Fibroblast of skin of left biceps (primary cell): ENCODE measurements at regions not wholly inside any gene's neighbourhood (a gene's known extent, or its start where the extent isn't known, plus 50 kb on each side); places are given as distances from the start of the nearest gene placed in this dataset.
"Not testable (repeated sequence)": the region's sequence is repeated elsewhere in the genome, so short reads cannot be mapped to it uniquely, and the experiment has no call there.

ENCODE experiments used
- DNase-seq, 2 experiments: peaks; one replicate each; pipeline ENCODE4 v3.0.0-alpha.2; 2013; ENCODE audit warnings: low read depth in 2 of 2

- DNase-seq: not testable (repeated sequence)
These were observed 240.6 kb upstream of the PLGLB1 start for GRCh38 chr2:87262184-87262702.

GRCh38 chr2:87263868-87264518 is 242.3 kb upstream of the PLGLB1 start:
- not testable (repeated sequence) for DNase-seq

GRCh38 chr2:87275192-87275591 is 253.5 kb upstream of the PLGLB1 start:
- not testable (repeated sequence) for DNase-seq

GRCh38 chr2:87275974-87276629 is 254.5 kb upstream of the PLGLB1 start:
- DNase-seq: not testable (repeated sequence)

GRCh38 chr2:87276673-87277072 is 255.0 kb upstream of the PLGLB1 start:
- not testable (repeated sequence) for DNase-seq

- not testable (repeated sequence) for DNase-seq
These were observed 256.1 kb upstream of the PLGLB1 start for GRCh38 chr2:87277734-87278133.

GRCh38 chr2:87280596-87281355 is 259.1 kb upstream of the PLGLB1 start:
- not testable (repeated sequence) for DNase-seq

GRCh38 chr2:87283735-87284470 is 262.3 kb upstream of the PLGLB1 start:
- not testable (repeated sequence) for DNase-seq

GRCh38 chr2:87284471-87284772 is 262.8 kb upstream of the PLGLB1 start:
- not testable (repeated sequence) for DNase-seq

GRCh38 chr2:87285139-87285538 is 263.5 kb upstream of the PLGLB1 start:
- not testable (repeated sequence) for DNase-seq

- DNase-seq: not testable (repeated sequence)
These were observed 269.1 kb upstream of the PLGLB1 start for GRCh38 chr2:87290566-87291307.

GRCh38 chr2:87291400-87292200 is 270.0 kb upstream of the PLGLB1 start:
- DNase-seq: not testable (repeated sequence)

- not testable (repeated sequence) for DNase-seq
These were observed 272.4 kb upstream of the PLGLB1 start for GRCh38 chr2:87293931-87294594.

GRCh38 chr2:87295135-87295534 is 273.5 kb upstream of the PLGLB1 start:
- not testable (repeated sequence) for DNase-seq

GRCh38 chr2:87301349-87301748 is 279.7 kb upstream of the PLGLB1 start:
- not testable (repeated sequence) for DNase-seq

GRCh38 chr2:87301871-87302270 is 280.2 kb upstream of the PLGLB1 start:
- DNase-seq: not testable (repeated sequence)

- DNase-seq: not testable (repeated sequence)
These were observed 287.0 kb upstream of the PLGLB1 start for GRCh38 chr2:87308621-87309020.

GRCh38 chr2:87309785-87310184 is 288.1 kb upstream of the PLGLB1 start:
- DNase-seq: not testable (repeated sequence)

- DNase-seq: not testable (repeated sequence)
These were observed 290.3 kb upstream of the PLGLB1 start for GRCh38 chr2:87311896-87312441.
